Spinal cord (tissue), 9 donors: ENCODE measurements at regions not wholly inside any gene's neighbourhood (a gene's known extent, or its start where the extent isn't known, plus 50 kb on each side); places are given as distances from the start of the nearest gene placed in this dataset.
"Not testable (repeated sequence)": the region's sequence is repeated elsewhere in the genome, so short reads cannot be mapped to it uniquely, and the experiment has no call there.

Source experiments
- DNase-seq, 6 donors: peaks; one replicate each; pipeline versions ENCODE4 v3.0.0 to v3.0.0-alpha.2; 2013 to 2015; ENCODE audit warnings: low spot score in 6 of 6, low read depth in 4 of 6
- H3K27ac ChIP-seq: one replicate; pipeline ENCODE4 v1.5.1; 2013; ENCODE audit warnings: low read depth, low read length, control low read depth
- H3K27me3 ChIP-seq: one replicate; pipeline ENCODE4 v1.6.1; 2013; ENCODE audit warnings: low read length; ENCODE audit not compliant: control insufficient read depth, insufficient read depth
- H3K36me3 ChIP-seq: one replicate; pipeline ENCODE4 v1.6.1; 2013; ENCODE audit warnings: low read length; ENCODE audit not compliant: control insufficient read depth, insufficient read depth
- H3K4me1 ChIP-seq: one replicate; pipeline ENCODE4 v1.6.1; 2013; ENCODE audit warnings: low read length; ENCODE audit not compliant: control insufficient read depth, insufficient read depth
- H3K4me3 ChIP-seq: one replicate; pipeline ENCODE4 v1.5.1; 2013; ENCODE audit warnings: low read depth, low read length, control low read depth
- H3K9me3 ChIP-seq: one replicate; pipeline ENCODE4 v1.6.1; 2013; ENCODE audit warnings: low read length; ENCODE audit not compliant: control insufficient read depth, insufficient read depth
- WGBS: methylation state at CpG from one replicate; pipeline ENCODE4 v1.1.5; 2013; ENCODE audit warnings: missing lambda C conversion rate; ENCODE audit not compliant: insufficient coverage; 5-methylcytosine and 5-hydroxymethylcytosine counted together
- donor health status: healthy.

- peaks cover 3% of the 10 kb centered on the region for H3K9me3 ChIP-seq
- H3K27ac ChIP-seq = no peak overlapping the region
- H3K27me3 ChIP-seq = no peaks in the 10 kb centered on the region
- H3K36me3 ChIP-seq = no peaks in the 10 kb centered on the region
- H3K4me1 ChIP-seq = no peaks in the 10 kb centered on the region
- DNase-seq = no peak
- no peak overlapping the region for H3K4me3 ChIP-seq
These were observed 233.9 kb upstream of the EDA2R start for GRCh38 chrX:66872771-66873170.

- Histone ChIP-seq H3K27ac (no peak overlapping the region), H3K27me3 (no peaks in the 10 kb centered on the region), H3K4me3 (no peak overlapping the region), H3K4me1 (no peaks in the 10 kb centered on the region), H3K9me3 (no peaks in the 10 kb centered on the region), H3K36me3 (no peaks in the 10 kb centered on the region)
- no peak for DNase-seq
- WGBS = 67% methylated on average over 1 of the region's 2 CpGs
These were observed 224.8 kb upstream of the EDA2R start for GRCh38 chrX:66863721-66864120.

DNA sequence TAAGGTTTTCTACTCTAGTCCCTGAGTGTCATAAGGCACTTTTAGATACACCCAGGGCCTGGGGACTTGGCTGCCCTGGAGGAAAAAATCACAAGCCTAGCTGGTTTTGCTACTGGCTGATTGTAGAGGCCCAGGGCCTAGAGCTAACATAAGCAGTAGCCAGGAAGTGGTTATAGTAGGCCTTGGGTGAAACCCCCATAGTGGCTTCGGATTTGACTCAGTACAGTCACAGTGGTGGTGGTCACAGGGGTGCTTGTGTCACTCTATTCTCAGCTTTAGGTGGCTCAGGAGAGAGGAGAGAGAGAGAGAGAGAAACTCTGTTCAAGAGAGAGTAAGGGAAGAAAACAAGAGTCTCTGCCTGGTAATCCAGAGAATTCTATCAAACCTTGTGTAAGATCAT is 194.5 kb upstream of the EDA2R start:
- 40% methylated on average over 1 of the region's 1 CpG for WGBS

DNA sequence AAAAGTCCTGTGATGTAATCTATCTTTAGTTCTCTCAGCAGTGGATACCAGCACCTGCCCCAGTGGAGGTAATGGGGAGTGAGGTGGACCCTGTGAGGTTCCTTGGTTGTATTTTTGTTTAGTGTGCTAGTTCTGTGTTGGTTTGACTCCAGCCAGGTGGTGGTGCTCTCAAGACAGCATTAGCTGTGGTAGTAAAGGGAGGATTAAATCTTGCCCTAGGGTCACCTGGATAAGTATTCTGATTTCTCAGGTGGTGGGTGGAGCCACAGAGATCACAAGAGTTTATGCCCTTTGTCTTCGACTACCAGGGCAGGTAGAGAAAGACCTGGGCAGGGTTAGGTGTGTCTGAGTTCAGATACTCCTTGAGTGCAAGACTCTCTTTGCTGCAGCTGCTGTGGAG is 176.3 kb upstream of the EDA2R start:
- H3K36me3 ChIP-seq = no peaks in the 10 kb centered on the region
- peaks cover 3% of the 10 kb centered on the region for H3K9me3 ChIP-seq
- H3K27ac ChIP-seq = no peak overlapping the region
- no peaks in the 10 kb centered on the region for H3K4me1 ChIP-seq
- 29% methylated on average over 1 of the region's 1 CpG for WGBS
- DNase-seq = no peak
- no peak overlapping the region for H3K4me3 ChIP-seq
- H3K27me3 ChIP-seq = no peaks in the 10 kb centered on the region

More for the DNA sequence above, 194.5 kb upstream of the EDA2R start:
- H3K9me3 ChIP-seq = peaks cover 5% of the 10 kb centered on the region
- no peaks in the 10 kb centered on the region for H3K36me3 ChIP-seq
- DNase-seq = no peak
- H3K4me3 ChIP-seq = no peak overlapping the region
- no peaks in the 10 kb centered on the region for H3K4me1 ChIP-seq
- no peaks in the 10 kb centered on the region for H3K27me3 ChIP-seq
- H3K27ac ChIP-seq = no peak overlapping the region

- WGBS = 77% methylated on average over 4 of the region's 5 CpGs
- H3K4me3 ChIP-seq, H3K4me1 ChIP-seq, DNase-seq, H3K27ac ChIP-seq, H3K27me3 ChIP-seq, H3K36me3 ChIP-seq, H3K9me3 ChIP-seq: not testable (repeated sequence)
These were observed 155.6 kb upstream of the EDA2R start for GRCh38 chrX:66794514-66794913.

GRCh38 chrX:66766318-66766717 is 127.4 kb upstream of the EDA2R start:
- H3K9me3 ChIP-seq = no peaks in the 10 kb centered on the region

DNA sequence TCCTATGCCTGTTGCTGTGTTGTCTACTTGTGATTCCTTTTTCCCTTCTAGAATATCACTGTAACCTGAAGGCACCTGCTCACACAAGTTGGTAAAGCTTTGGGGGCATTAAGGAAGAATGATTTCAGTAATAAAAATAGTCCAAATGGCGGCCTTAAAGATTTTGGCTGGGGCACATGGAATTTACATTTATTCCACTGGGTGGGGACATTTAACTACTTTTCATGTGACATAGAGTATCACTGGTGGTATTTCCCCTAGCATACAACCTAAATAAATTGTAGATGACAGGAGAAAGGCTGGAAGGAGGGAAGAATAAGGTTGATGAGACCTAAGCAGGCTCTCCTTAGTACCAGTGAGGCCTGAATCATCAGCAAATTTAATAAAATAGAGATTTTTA is 121.8 kb upstream of the EDA2R start:
- no peak overlapping the region for H3K27ac ChIP-seq
- no peaks in the 10 kb centered on the region for H3K9me3 ChIP-seq
- no CpG with 5 or more reads among the region's 1 CpG for WGBS
- no peak overlapping the region for H3K4me3 ChIP-seq
- no peaks in the 10 kb centered on the region for H3K4me1 ChIP-seq
- peak in 2 of 6 donors; percentile 0 to 1 for DNase-seq
- H3K36me3 ChIP-seq = no peaks in the 10 kb centered on the region
- no peaks in the 10 kb centered on the region for H3K27me3 ChIP-seq

More at GRCh38 chrX:66766318-66766717, 127.4 kb upstream of the EDA2R start:
- Histone ChIP-seq H3K36me3 (no peaks in the 10 kb centered on the region), H3K4me3 (no peak overlapping the region), H3K27ac (no peak overlapping the region), H3K27me3 (no peaks in the 10 kb centered on the region), H3K4me1 (no peaks in the 10 kb centered on the region)
- DNase-seq = no peak
- WGBS = 83% methylated on average over 2 of the region's 3 CpGs

- WGBS = no CpG with 5 or more reads among the region's 1 CpG
These were observed 117.8 kb upstream of the EDA2R start for GRCh38 chrX:66756717-66757116.

DNA sequence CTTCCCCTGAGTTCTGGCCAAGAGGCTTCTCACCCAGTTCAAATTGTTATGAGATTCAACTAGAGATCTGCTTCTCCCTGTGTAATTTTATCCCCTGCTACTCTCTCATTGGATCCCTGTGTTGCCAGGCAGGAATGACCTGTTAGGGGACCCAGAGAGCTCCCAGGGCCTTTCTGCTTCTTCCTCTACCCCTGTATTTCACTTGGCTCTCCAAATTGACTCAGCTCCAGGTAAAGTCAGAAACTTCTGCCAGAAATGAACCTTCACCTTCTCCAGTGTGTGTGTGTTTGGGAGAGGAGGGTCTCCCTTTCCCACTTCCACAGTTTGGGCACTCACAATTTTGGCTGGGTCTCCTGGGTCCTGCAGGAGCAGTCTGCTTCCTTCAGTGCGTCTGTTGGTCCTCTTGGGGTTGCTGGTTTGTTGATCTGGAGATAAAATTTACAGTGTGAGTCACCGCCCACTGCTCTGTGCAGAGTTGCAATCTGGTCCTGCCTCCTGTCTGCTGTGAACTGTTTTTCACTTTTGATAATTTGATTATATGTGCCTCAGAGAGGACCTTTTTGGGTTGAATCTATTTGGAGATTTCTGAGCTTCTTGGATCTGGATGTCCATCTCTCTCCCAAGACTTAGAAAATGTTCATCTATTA is 112.4 kb upstream of the EDA2R start:
- DNase-seq = no peak
- H3K4me1 ChIP-seq = no peaks in the 10 kb centered on the region
- H3K9me3 ChIP-seq = no peaks in the 10 kb centered on the region
- no peaks in the 10 kb centered on the region for H3K36me3 ChIP-seq
- H3K4me3 ChIP-seq = no peak overlapping the region
- H3K27ac ChIP-seq = no peak overlapping the region
- no peaks in the 10 kb centered on the region for H3K27me3 ChIP-seq
- WGBS = no CpG with 5 or more reads among the region's 2 CpGs

More at GRCh38 chrX:66756717-66757116, 117.8 kb upstream of the EDA2R start:
- no peaks in the 10 kb centered on the region for H3K36me3 ChIP-seq
- no peak for DNase-seq
- no peaks in the 10 kb centered on the region for H3K27me3 ChIP-seq
- no peaks in the 10 kb centered on the region for H3K4me1 ChIP-seq
- no peak overlapping the region for H3K4me3 ChIP-seq
- H3K27ac ChIP-seq = no peak overlapping the region
- H3K9me3 ChIP-seq = no peaks in the 10 kb centered on the region

GRCh38 chrX:66744519-66744918 is 105.6 kb upstream of the EDA2R start:
- not testable (repeated sequence) for H3K4me1 ChIP-seq

More at GRCh38 chrX:66744519-66744918, 105.6 kb upstream of the EDA2R start:
- H3K27ac ChIP-seq, DNase-seq, H3K9me3 ChIP-seq, H3K27me3 ChIP-seq, H3K4me3 ChIP-seq, H3K36me3 ChIP-seq: not testable (repeated sequence)
- no CpG with 5 or more reads among the region's 1 CpG for WGBS
